Adipocyte (in vitro differentiated cells): ENCODE measurements at regions not wholly inside any gene's neighbourhood (a gene's known extent, or its start where the extent isn't known, plus 50 kb on each side); places are given as distances from the start of the nearest gene placed in this dataset.

Experiments used
- DNase-seq: peaks from one replicate; pipeline ENCODE4 v3.0.0-alpha.2; 2015; ENCODE audit warnings: low read depth
- H3K27me3 ChIP-seq: replicated peaks from 2 replicates; pipeline ENCODE4 v1.7.0; 2013; ENCODE audit warnings: mild to moderate bottlenecking, low read length, moderate library complexity; ENCODE audit not compliant: control insufficient read depth, insufficient read depth
- H3K36me3 ChIP-seq: 2 replicates; pipeline ENCODE4 v1.7.0; 2013; ENCODE audit warnings: low read length, mild to moderate bottlenecking, moderate library complexity; ENCODE audit not compliant: control insufficient read depth, insufficient read depth, severe bottlenecking
- H3K4me1 ChIP-seq: 2 replicates; pipeline ENCODE4 v1.7.0; 2013; ENCODE audit warnings: mild to moderate bottlenecking, low read length, moderate library complexity; ENCODE audit not compliant: control insufficient read depth, insufficient read depth
- H3K4me3 ChIP-seq: 2 replicates; pipeline ENCODE4 v1.7.0; 2013; ENCODE audit warnings: mild to moderate bottlenecking, low read length, moderate library complexity
- H3K9ac ChIP-seq: 2 replicates; pipeline ENCODE4 v1.7.0; 2013; ENCODE audit warnings: mild to moderate bottlenecking, low read length, moderate library complexity
- H3K9me3 ChIP-seq: 2 replicates; pipeline ENCODE4 v1.7.0; 2013; ENCODE audit warnings: mild to moderate bottlenecking, low read length, moderate library complexity; ENCODE audit not compliant: control insufficient read depth

DNA sequence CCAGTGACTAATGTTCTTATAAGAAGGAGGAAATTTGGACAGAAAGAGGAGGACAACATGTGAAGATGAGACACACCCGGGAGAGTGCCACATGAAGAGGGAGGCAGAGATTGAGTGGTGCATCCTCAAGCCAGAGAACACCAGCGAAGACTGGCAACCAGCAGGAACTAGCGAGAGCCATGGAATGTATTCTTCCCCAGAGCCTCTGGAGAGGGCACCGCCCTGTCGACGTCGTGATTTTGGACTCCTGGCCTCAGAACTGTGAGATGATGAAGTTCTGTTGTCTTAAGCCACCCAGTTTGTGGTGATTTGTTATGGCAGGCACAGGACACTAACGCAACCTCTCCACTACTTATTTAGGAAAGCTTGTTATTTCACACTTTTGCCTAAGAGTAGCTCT is 196.0 kb upstream of the TLL1 start:
- Histone ChIP-seq H3K4me1 (no peaks in the 10 kb centered on the region), H3K9me3 (no peaks in the 10 kb centered on the region), H3K9ac (no peak overlapping the region), H3K36me3 (no peaks in the 10 kb centered on the region), H3K4me3 (no peak overlapping the region), H3K27me3 (no peaks in the 10 kb centered on the region)
- DNase-seq, result no peak

GRCh38 chr4:165678236-165678935 is 194.7 kb upstream of the TLL1 start:
- H3K9ac ChIP-seq, result no peak overlapping the region
- no peak overlapping the region for H3K4me3 ChIP-seq
- no peaks in the 10 kb centered on the region for H3K9me3 ChIP-seq
- no peak for DNase-seq
- H3K4me1 ChIP-seq, result peaks cover 2% of the 10 kb centered on the region
- no peaks in the 10 kb centered on the region for H3K27me3 ChIP-seq
- no peaks in the 10 kb centered on the region for H3K36me3 ChIP-seq

DNA sequence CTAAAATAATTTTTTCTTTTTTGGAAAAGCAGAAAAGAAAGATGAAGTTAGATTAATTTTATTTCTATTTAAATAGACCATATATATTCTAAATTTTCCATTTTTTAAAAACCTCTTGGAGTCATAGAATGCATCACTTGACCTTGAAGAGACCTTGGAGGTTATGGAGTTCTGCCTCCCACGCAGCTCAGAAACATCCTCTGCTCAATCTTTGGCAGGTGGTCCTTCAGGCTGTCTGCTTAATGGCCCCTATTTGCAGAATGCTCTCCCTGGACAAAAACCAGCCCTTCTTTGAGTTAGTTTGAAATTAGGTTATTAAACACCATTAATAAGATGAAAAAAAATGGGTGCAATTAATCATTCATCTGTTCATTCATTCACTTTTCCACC is 194.1 kb upstream of the TLL1 start:
- Histone ChIP-seq H3K4me3 (no peak overlapping the region), H3K27me3 (no peaks in the 10 kb centered on the region), H3K4me1 (peaks cover 7% of the 10 kb centered on the region), H3K36me3 (no peaks in the 10 kb centered on the region), H3K9me3 (no peaks in the 10 kb centered on the region), H3K9ac (no peak overlapping the region)
- DNase-seq, result no peak

DNA sequence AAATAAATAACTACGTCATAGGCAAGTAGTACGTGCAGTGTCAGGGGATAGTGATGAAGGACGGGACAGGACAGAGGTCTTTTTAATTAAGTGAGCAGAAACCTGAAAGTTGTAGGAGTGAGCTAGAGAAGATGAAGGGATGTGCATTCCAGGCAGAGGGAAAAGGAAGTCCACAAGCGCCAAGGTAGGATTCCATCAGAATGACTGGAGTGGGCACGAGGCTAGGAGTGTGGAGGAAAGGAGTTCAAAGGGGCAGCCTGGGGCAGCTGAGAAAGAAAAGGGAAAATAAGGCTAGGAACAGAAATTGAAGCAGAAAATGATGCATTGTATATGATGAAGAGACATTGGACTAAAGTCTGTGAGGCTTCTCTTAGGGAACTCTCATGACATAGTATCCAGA is 192.2 kb upstream of the TLL1 start:
- Histone ChIP-seq H3K9ac (no peak overlapping the region), H3K4me3 (no peak overlapping the region), H3K9me3 (no peaks in the 10 kb centered on the region), H3K27me3 (no peaks in the 10 kb centered on the region), H3K36me3 (no peaks in the 10 kb centered on the region), H3K4me1 (peaks cover 10% of the 10 kb centered on the region)
- DNase-seq, result no peak

DNA sequence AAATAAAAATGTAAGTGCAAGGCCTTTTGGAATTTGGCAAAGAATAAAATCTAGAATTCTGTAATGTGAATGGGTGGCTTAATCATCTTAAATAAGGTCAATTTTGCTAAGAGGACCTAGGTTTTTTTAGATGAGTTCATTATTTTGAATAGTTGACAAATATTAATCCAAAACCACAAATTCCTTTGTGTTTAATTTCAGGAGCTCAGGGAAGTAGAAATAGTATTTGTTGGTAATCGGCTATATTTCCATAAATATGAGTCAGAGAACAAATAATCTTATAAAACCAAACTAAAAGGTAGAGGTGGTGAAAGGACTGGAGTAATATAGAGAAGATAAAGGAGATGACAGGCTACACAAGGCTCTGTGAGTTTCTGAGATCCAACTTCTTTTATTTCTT is 190.4 kb upstream of the TLL1 start:
- Histone ChIP-seq H3K4me1 (peaks cover 10% of the 10 kb centered on the region), H3K9ac (no peak overlapping the region), H3K4me3 (no peak overlapping the region), H3K36me3 (no peaks in the 10 kb centered on the region), H3K27me3 (no peaks in the 10 kb centered on the region), H3K9me3 (no peaks in the 10 kb centered on the region)
- no peak for DNase-seq

GRCh38 chr4:165684177-165684805 is 188.7 kb upstream of the TLL1 start:
- peak; percentile 19 for DNase-seq
- Histone ChIP-seq H3K4me1 (peaks cover 10% of the 10 kb centered on the region), H3K36me3 (no peaks in the 10 kb centered on the region), H3K9ac (no peak overlapping the region), H3K9me3 (no peaks in the 10 kb centered on the region), H3K27me3 (no peaks in the 10 kb centered on the region), H3K4me3 (no peak overlapping the region)

- H3K9ac ChIP-seq, result no peak overlapping the region
- no peaks in the 10 kb centered on the region for H3K9me3 ChIP-seq
- H3K4me3 ChIP-seq, result no peak overlapping the region
- H3K36me3 ChIP-seq, result no peaks in the 10 kb centered on the region
- H3K27me3 ChIP-seq, result no peaks in the 10 kb centered on the region
- H3K4me1 ChIP-seq, result peaks cover 10% of the 10 kb centered on the region
- DNase-seq, result no peak
These were observed 186.3 kb upstream of the TLL1 start for GRCh38 chr4:165686756-165687155.

- no peaks in the 10 kb centered on the region for H3K27me3 ChIP-seq
- no peaks in the 10 kb centered on the region for H3K36me3 ChIP-seq
- H3K9ac ChIP-seq, result no peak overlapping the region
- DNase-seq, result no peak
- H3K4me1 ChIP-seq, result peaks cover under 1% of the 10 kb centered on the region
- H3K9me3 ChIP-seq, result no peaks in the 10 kb centered on the region
- peak overlapping the region; percentile 56 for H3K4me3 ChIP-seq
These were observed 183.9 kb upstream of the TLL1 start for GRCh38 chr4:165689159-165689558.

GRCh38 chr4:165692082-165692481 is 181.0 kb upstream of the TLL1 start:
- Histone ChIP-seq H3K36me3 (no peaks in the 10 kb centered on the region), H3K27me3 (no peaks in the 10 kb centered on the region), H3K4me1 (no peaks in the 10 kb centered on the region), H3K4me3 (no peak overlapping the region), H3K9me3 (no peaks in the 10 kb centered on the region), H3K9ac (no peak overlapping the region)
- no peak for DNase-seq

- H3K4me1 ChIP-seq, result no peaks in the 10 kb centered on the region
- no peaks in the 10 kb centered on the region for H3K36me3 ChIP-seq
- H3K4me3 ChIP-seq, result no peak overlapping the region
- no peak overlapping the region for H3K9ac ChIP-seq
- no peaks in the 10 kb centered on the region for H3K27me3 ChIP-seq
- no peak for DNase-seq
- no peaks in the 10 kb centered on the region for H3K9me3 ChIP-seq
These were observed 174.8 kb upstream of the TLL1 start for GRCh38 chr4:165698272-165698671.

- Histone ChIP-seq H3K27me3 (no peaks in the 10 kb centered on the region), H3K9ac (no peak overlapping the region), H3K9me3 (no peaks in the 10 kb centered on the region), H3K4me3 (no peak overlapping the region), H3K36me3 (no peaks in the 10 kb centered on the region), H3K4me1 (no peaks in the 10 kb centered on the region)
- no peak for DNase-seq
These were observed 174.0 kb upstream of the TLL1 start for GRCh38 chr4:165699055-165699454.

DNA sequence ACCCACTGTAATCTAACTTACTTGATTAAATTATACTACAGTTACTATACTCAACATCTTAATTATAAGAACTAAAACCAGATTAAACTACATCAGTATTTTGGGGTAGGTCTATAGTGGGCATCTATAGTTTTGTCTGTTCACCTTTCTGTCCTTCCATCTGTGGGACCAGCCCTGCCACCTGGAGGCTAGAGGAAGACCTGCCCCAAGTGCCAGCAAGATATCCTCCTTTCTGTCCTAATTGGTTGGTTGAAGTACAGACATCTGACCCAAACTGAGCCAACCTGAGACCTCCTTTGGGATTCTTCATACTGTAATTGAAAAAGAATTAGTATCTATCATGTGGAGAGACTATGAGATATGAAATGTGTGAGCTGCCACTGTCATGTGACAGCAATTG is 172.2 kb upstream of the TLL1 start:
- no peaks in the 10 kb centered on the region for H3K36me3 ChIP-seq
- H3K9ac ChIP-seq, result no peak overlapping the region
- DNase-seq, result no peak
- no peaks in the 10 kb centered on the region for H3K27me3 ChIP-seq
- no peak overlapping the region for H3K4me3 ChIP-seq
- H3K4me1 ChIP-seq, result no peaks in the 10 kb centered on the region
- no peaks in the 10 kb centered on the region for H3K9me3 ChIP-seq
